ENCODE measurements at regions not wholly inside any gene's neighbourhood (a gene's known extent, or its start where the extent isn't known, plus 50 kb on each side); places are given as distances from the start of the nearest gene placed in this dataset.
"Not testable (repeated sequence)": the region's sequence is repeated elsewhere in the genome, so short reads cannot be mapped to it uniquely, and the experiment has no call there.

GRCh38 chr12:18008642-18009041 lies 81.4 kb downstream of the RERGL start:
- no peak for DNase-seq (ENCODE audit: low read depth in 4 of 4, low spot score in 3 of 4)

DNA sequence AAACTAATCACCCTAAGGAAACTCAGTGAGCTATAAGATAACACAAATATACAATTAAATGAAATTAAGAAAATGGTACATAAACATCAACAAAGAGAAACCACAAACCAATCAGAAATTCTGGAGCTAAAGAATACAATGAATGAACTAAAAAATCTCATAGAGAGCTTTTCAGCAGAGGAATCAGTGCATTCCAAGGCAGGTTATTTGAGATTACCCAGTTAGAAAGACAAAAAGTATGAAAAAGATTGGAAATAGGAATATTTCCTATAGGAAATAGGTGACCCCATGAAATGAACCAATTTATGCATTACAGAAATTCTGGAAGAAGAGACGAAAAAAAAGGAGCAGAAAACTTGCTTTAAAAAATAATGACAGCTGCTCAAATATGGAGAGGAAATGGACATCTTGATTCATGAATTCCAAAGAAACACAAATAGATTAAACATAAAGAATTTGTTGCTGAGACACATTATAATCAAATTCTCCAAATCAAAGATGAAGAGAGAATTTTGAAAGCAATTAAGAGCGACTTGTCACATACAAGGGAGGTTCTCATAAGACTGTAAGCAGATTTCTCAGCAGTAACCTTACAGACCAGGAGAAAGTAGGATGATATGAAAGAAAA lies 90.7 kb downstream of the RERGL start:
- no peak for DNase-seq (ENCODE audit: low read depth in 4 of 4, low spot score in 3 of 4)

GRCh38 chr12:17992002-17992656 lies 97.9 kb downstream of the RERGL start:
- peak in 1 of 4 donors; percentile 6 for DNase-seq (ENCODE audit: low read depth in 4 of 4, low spot score in 3 of 4)

DNA sequence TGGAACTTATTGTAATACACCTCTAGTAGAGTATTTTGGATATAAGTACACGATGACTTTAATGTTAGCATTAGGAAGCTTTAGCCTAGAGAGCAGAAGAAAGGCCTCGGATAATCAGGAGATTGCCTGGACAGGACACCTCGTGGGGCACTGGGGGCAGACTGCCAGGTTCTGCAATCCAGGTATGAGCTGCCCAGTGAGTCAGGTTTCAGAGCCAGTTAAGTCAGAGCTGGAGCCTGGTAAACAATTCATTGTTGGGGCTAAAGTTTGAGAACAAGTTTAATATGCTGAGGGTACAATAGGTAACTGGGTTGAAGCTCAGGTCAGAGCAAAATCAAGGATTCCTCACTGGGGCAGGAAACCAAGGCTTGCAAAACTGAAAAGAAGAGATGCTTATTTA lies 107.4 kb downstream of the RERGL start:
- no peak for DNase-seq (ENCODE audit: low read depth in 4 of 4, low spot score in 3 of 4)

DNA sequence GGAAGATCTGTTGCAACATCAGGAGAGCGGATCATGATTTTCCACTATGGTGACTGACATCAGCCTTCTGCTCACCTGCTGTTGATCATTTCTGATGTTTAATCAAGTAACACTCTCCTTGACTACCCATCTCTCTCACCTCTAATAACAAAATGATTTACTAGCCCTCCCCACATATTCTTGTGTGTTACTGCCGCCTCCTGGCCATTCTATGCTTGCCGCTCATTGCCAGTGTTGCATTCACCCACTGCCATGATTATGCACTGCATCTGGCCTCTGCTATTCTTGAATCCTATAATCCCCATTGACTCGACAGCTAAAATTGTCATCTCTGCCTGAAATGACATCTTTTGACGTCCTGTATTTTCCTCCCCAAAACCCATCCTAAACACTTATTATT lies 113.8 kb downstream of the RERGL start:
- no peak for DNase-seq (ENCODE audit: low read depth in 4 of 4, low spot score in 3 of 4)

DNA sequence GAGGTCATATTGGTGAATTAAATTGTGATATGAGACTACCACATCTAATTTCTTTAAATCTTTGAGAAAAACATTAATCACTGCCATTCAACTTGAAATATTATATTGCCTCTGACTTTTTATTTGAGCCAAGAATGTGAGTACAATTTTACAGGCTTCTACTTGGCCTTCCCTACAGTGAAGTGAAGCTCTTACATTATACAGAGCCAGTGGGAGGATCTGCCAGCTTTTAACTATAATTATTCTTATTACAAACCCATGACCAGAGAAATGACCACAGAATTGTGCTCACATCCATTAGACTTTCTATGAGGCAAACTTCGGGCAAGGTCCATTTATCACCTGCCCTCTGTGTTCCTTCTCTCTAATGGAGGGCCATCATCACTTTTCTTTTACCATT lies 114.2 kb downstream of the RERGL start:
- DNase-seq (ENCODE audit: low read depth in 4 of 4, low spot score in 3 of 4) = no peak

- no peak for DNase-seq (ENCODE audit: low read depth in 4 of 4, low spot score in 3 of 4)
Observed at GRCh38 chr12:17975239-17975638, 114.8 kb downstream of the RERGL start.

GRCh38 chr12:17971850-17972249 lies 118.1 kb downstream of the RERGL start:
- DNase-seq (ENCODE audit: low read depth in 4 of 4, low spot score in 3 of 4) = no peak

GRCh38 chr12:17954788-17955187 lies 135.2 kb downstream of the RERGL start:
- DNase-seq (ENCODE audit: low read depth in 4 of 4, low spot score in 3 of 4) = no peak

DNA sequence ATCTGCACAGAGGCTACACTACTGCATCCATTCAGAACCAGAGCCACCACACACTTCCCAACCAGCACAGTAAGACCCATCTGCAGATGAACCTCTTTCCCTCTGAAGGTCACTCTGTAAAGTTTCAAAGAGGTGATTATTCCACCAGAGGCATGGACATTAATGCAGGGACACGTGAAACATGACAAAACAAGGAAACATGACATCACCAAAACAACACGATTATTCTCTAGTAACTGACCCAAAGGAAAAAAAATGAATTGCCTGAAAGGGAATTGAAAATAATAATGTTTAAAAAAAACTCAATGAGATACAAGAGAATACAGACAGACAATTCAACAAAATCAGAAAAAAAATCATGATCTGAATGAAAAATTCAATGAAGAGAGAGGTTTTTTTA lies 139.1 kb downstream of the RERGL start:
- DNase-seq (ENCODE audit: low read depth in 4 of 4, low spot score in 3 of 4) = no peak

DNA sequence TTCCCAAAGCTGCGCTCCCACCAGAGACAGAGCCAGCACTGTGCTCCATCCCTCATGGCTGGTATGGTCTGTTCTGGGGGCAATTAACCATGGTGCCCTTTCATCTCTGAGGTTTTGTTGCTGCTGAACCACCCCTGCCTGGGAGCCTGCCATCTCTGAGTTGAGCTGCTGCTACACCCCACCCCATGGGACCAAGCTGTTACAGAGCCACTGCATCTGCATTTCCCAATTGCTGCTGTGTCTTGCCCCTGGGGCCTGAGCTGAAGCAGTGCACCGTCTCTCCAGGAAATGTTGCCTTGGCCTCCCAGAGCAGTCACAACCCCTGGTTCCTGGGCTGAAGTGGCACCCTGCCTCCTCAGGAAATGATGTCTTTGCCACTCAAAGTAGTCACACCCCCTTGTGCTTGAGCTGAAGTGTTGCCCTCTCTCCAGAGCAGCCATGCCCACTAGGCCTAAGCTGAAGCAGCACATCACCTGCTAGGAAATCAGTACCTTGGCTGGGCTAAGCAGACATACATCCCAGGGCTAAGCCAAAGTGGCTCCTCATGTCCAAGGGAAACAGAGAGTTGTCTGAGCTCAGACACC lies 140.3 kb downstream of the RERGL start:
- no peak for DNase-seq (ENCODE audit: low read depth in 4 of 4, low spot score in 3 of 4)

- DNase-seq (ENCODE audit: low read depth in 4 of 4, low spot score in 3 of 4) = no peak
Observed at GRCh38 chr12:17928708-17929366, 161.2 kb downstream of the RERGL start.

DNA sequence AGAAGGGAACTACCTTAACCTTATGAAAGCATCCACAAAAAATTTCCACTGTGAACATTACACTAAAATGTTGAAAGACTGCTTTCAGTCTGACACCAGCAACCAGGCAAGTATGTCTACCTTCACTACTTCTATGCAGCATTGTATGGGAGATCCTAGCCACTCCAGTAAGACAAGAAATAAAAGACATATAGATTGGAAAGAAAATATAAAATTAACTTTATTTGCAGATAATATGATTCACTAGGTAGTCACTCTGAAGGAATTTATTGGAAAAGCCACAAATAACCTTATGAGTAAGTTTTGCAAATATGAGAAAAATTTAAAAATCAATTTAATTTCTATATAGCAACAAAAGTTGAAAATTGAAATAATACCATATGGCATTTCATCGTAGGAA lies 172.0 kb downstream of the RERGL start:
- DNase-seq (ENCODE audit: low read depth in 4 of 4, low spot score in 3 of 4) = no peak

GRCh38 chr12:17884581-17884980 lies 205.4 kb downstream of the RERGL start:
- no peak for DNase-seq (ENCODE audit: low read depth in 4 of 4, low spot score in 3 of 4)

DNA sequence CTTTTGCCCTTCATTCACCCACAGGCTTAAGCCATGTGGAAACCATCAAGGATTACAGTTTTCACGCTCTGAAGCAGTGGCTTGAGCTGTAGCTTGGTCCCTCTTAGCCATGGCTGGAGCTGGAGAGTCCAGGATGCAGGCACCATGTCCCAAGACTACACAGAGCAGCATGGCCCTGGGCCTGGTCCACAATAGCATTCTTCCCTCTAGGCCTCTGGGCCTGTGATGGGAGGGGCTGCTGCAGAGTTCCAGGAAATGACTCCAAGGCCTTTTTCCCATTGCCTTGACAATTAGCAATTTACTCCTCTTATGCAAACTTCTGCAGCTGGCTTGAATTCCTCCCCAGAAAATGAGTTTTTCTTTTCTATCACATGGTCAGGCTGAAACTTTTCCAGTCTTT lies 211.3 kb downstream of the RERGL start:
- DNase-seq (ENCODE audit: low read depth in 4 of 4, low spot score in 3 of 4) = no peak

GRCh38 chr12:17875230-17875629 lies 214.8 kb downstream of the RERGL start:
- no peak for DNase-seq (ENCODE audit: low read depth in 4 of 4, low spot score in 3 of 4)

- no peak for DNase-seq (ENCODE audit: low read depth in 4 of 4, low spot score in 3 of 4)
Observed at GRCh38 chr12:17866802-17867201, 223.2 kb downstream of the RERGL start.

GRCh38 chr12:17855548-17855947 lies 234.4 kb downstream of the RERGL start:
- not testable (repeated sequence) for DNase-seq (ENCODE audit: low read depth in 4 of 4, low spot score in 3 of 4)

GRCh38 chr12:17853054-17853453 lies 236.9 kb downstream of the RERGL start:
- DNase-seq (ENCODE audit: low read depth in 4 of 4, low spot score in 3 of 4) = no peak

DNA sequence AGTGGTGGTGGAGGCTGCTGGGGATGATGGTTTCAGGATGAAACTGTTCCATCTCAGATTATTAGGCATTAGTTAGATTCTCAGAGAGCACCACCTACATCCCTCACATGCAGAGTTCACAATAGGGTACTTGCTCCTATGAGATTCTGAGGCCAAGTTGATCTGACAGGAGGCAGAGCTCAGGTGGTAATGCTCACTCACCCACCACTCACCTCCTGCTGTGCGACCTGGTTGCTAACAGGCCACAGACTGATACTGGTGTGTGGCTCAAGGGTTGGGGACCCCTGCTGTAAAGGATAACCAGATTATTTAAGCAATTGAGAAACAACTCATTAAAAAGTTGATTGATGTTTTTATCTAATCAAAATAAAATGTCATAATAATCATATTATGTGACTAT lies 248.5 kb downstream of the RERGL start:
- DNase-seq (ENCODE audit: low read depth in 4 of 4, low spot score in 3 of 4) = no peak

DNA sequence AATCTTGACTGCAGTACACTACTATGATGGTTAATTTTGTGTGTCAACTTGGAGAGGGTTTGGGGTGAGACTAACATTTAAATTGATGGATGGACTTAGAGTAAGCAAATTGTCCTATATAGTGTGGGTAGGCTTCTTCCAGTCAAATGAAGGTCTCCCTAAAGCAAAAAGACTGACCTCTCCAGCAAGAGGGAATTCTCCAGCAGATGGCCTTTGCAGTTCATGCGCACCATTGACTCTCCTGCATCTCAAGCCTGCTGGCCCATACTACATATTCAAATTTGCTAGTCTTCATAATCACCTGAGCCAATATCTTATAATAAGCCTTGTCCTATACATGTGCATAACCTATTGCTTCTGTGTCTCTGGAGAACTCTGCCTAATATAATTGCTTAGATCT lies 260.2 kb downstream of the RERGL start:
- DNase-seq (ENCODE audit: low read depth in 4 of 4, low spot score in 3 of 4) = no peak

- no peak for DNase-seq (ENCODE audit: low read depth in 4 of 4, low spot score in 3 of 4)
Observed at GRCh38 chr12:17818931-17819330, 271.1 kb downstream of the RERGL start.
